HG03460 (cell line): ENCODE measurements at regions not wholly inside any gene's neighbourhood (a gene's known extent, or its start where the extent isn't known, plus 50 kb on each side); places are given as distances from the start of the nearest gene placed in this dataset.
"Not testable (repeated sequence)": the region's sequence is repeated elsewhere in the genome, so short reads cannot be mapped to it uniquely, and the experiment has no call there.

ENCODE experiments used
- ATAC-seq: cut with Tn5 transposase; IDR thresholded peaks from one replicate; pipeline ENCODE4 v1.9.1; 2021; ENCODE audit not compliant: unreplicated experiment

- ATAC-seq = no peak
Observed at GRCh38 chr6:22349051-22349450, 52.2 kb upstream of the PRL start.

DNA sequence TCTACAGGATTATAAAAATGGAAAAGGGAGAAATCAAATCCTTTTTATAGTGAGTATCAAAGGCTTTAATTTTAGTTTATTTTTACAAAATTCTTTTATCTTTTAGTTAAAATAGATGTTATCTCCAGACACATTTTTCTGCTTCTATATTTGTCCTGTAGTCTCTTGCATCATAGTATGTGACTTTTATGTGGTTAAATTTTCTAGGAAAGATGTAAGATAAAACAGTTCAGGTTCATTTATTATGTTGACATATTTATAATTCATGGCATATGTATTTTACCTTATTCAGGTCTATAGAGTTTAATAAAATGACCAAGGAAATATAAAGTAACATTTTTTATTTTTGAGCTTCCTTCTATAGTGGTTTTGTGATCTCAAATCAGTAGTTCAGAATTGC lies 52.7 kb upstream of the PRL start:
- no peak for ATAC-seq

GRCh38 chr6:22350109-22350508 lies 53.3 kb upstream of the PRL start:
- no peak for ATAC-seq

DNA sequence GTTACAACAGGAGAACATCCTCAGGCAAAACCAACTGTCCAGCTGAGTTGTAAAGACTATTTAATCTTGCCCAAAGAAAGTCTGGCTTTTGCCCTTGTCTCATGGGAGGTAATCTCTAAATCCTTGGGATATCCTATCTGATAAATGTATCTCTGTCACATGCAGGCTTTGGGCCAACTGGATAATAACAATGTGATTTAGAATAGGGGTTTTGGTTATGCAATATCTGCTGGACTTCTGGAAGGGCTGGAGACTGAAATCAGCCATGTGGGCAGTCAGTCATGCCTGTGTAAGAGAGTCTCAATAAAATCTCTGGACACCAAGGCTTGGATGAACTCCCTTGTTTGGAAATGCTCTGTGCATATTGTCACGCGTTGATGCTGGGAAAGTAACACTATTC lies 56.3 kb upstream of the PRL start:
- no peak for ATAC-seq

- ATAC-seq = no peak
Observed at GRCh38 chr6:22356362-22356940, 59.6 kb upstream of the PRL start.

DNA sequence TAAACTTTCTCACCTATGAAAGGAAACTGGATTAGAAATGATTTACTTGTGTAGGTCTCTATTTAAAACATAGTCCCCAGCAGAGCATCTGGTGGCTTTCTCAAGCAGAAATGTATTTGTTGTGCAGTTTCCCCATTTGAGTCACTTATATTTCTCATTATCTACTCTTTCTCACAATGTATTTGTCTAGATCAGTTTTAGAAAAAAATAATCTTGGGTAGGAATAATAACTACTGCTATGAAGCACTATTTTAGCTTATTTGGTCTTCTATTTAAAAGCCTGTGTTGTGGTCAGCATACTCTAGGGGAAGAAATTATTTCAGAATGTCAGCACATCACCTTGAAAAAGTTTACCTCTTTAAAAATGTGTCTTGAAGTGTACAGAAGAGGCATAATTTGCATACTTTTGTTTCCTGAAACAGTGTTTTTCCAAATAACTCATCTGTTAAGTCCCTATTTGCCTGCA lies 60.9 kb upstream of the PRL start:
- ATAC-seq = peak; percentile 83

DNA sequence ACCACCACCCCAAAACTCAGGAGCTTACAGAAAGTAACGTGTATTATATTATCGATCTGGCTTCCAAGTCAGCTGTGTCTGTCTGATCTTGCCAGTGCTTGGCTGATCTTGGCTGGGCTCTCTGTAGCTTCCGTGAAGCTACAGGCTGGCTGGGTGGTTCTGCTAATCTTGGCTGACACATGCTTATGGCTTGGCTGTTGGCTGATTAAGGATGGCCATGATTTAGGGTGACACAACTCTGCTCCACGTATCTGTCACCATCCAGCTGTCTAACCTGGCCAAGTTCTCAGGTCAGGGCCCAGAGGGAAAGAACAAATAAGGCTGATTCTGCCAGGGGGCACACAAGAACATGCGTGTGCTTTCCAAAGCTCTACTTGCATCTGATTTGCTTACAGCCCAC lies 64.7 kb upstream of the PRL start:
- ATAC-seq = no peak

GRCh38 chr6:22362361-22362760 lies 65.5 kb upstream of the PRL start:
- no peak for ATAC-seq

DNA sequence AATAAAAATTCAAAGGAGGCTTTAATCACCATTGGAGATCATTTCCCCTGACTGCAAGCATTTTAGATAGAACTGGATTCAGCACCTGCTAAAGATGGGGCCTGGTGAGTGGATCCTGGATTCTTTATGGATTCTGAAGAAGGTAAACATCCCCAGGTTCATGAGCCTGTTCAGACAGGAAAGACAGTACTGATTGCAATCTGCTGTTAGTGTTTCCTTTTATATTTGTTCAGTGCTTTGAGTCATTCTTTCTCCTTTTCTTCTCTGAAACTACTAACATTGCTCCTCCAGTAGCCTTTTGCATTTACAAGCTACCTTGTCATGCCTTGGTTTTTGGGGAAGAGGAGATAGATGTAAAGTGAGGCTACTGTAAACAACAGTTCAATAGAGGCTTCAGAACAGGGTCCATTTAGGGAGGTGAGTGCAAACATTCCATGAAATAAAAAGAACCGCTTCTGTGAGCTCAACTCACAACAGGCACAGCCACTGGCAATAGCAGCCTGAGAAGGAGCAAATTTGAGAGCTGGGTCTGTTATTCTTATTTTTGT lies 66.4 kb upstream of the PRL start:
- ATAC-seq = no peak

DNA sequence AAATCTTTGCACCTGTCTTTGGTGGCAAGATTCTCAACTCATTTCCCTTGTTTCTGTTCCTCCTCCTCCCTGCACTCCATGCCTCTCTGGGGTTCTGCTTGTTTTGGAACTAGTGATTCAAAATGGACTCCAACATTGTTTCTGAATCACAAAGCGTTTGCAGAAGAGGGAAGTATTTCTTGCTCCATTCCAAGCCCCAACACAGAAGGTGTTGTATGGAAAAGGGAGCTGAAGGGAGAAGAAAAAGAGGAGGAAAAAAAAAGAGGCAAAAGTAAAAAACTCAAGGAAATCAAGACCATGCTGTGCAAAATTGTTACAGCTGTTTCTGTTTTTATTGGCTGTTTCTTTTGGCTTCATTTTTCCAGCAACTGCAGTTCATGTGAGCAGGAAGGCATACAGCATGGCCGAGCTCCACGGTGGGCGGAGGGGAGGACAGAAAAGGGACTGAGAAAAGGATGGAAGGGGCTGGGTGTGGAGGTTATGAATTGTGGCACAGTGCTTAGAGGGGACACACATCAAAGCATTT lies 66.9 kb upstream of the PRL start:
- ATAC-seq = no peak

DNA sequence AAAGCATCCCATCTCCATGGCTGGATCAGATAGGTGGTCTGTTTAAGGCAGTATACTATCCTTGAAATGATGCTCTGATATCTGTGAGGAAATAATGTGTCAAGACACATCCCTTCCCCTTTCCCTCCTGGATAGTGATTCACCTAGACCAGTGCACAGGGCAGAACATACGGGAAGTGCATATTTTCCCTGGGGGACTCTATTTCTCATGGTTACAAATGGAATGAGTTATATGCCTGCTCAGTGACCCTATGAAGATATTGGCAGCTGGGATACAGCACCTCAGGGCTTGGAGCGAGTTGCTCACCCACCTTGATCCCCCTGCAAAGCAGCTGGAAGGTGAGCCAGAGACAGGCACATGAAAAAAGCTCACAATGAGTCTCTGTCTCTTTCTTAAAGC lies 67.5 kb upstream of the PRL start:
- ATAC-seq = no peak

GRCh38 chr6:22366214-22366613 lies 69.4 kb upstream of the PRL start:
- no peak for ATAC-seq

- no peak for ATAC-seq
Observed at GRCh38 chr6:22367346-22367745, 70.5 kb upstream of the PRL start.

DNA sequence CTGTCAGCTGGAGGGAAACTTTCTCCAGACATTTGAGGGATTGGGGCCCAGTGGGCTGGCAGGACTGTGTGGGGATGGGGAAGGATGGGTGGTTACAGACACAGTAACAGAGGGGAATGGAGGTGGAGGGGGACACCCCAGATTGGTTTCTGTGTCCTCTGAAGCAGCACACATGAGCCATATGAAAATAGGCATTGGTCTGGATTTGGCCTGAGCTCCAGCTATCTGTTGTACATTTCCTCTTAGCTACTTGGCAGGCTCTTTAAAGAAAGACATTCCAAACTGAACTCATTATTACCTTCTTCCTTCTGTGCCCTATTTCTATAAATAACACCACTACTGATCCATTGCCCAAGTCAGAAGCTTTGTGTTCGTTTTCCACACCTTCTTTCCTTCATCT lies 72.0 kb upstream of the PRL start:
- no peak for ATAC-seq

GRCh38 chr6:22372922-22373321 lies 76.1 kb upstream of the PRL start:
- ATAC-seq = peak; percentile 75

- ATAC-seq = not testable (repeated sequence)
Observed at GRCh38 chr6:22374950-22375349, 78.1 kb upstream of the PRL start.

DNA sequence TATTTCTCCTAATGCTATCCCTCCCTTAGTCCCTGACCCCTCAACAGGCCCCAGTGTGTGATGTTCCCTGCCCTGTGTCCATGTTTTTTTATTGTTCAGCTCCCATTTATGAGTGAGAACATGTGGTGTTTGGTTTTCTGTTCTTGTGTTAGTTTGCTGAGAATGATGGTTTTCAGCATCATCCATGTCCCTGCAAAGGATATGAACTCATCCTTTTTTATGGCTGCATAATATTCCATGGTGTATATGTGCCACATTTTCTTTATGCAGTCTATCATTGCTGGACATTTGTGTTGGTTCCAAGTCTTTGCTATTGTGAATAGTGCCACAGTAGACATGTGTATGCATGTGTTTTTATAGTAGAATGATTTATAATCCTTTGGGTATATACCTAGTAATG lies 79.5 kb upstream of the PRL start:
- ATAC-seq = not testable (repeated sequence)

GRCh38 chr6:22378536-22378935 lies 81.7 kb upstream of the PRL start:
- ATAC-seq = not testable (repeated sequence)

- ATAC-seq = no peak
Observed at GRCh38 chr6:22380236-22380635, 83.4 kb upstream of the PRL start.

GRCh38 chr6:22381845-22382544 lies 85.2 kb upstream of the PRL start:
- ATAC-seq = no peak

DNA sequence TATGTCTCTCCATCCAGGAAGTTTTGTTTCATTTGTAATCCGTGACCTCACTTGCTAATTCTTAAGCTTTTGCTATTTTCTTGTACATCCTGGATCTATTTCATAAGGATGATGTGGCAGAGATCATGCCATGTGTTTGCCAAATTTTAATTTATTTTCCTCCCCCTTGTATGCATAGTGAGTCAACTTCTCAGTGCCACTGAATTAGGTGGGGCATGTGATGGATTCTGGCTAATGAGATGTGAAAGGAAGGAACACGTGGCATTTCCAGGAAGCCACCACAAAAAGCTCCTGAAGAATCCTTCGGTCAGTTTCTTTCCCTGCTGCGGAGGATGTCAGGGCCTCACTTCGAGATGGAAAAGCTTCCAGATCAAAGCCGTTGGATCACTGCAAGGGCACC lies 86.2 kb upstream of the PRL start:
- no peak for ATAC-seq

GRCh38 chr6:22392711-22393110 lies 95.9 kb upstream of the PRL start:
- no peak for ATAC-seq
